ENCODE measurements at regions not wholly inside any gene's neighbourhood (a gene's known extent, or its start where the extent isn't known, plus 50 kb on each side); places are given as distances from the start of the nearest gene placed in this dataset.

- no peak overlapping the region for H3K4me3 ChIP-seq (replicated peaks; ENCODE audit: low read depth, low read length)
- TF ChIP-seq CTCF (IDR thresholded peaks at IDR 0.05; ENCODE audit: low read depth, low read length, missing control alignments): no peak
These were observed 115.2 kb downstream of the LIPG start for GRCh38 chr18:49677081-49677480.

GRCh38 chr18:49673281-49673680, 111.4 kb downstream of the LIPG start:
- H3K4me3 ChIP-seq (replicated peaks; ENCODE audit: low read depth, low read length): no peak overlapping the region
- no peak for DNase-seq (ENCODE audit: extremely low read depth, low read depth)
- TF ChIP-seq CTCF (IDR thresholded peaks at IDR 0.05; ENCODE audit: low read depth, low read length, missing control alignments): no peak

More at GRCh38 chr18:49677081-49677480, 115.2 kb downstream of the LIPG start:
- DNase-seq (ENCODE audit: extremely low read depth, low read depth): no peak

- no peak for TF ChIP-seq CTCF (IDR thresholded peaks at IDR 0.05; ENCODE audit: low read depth, low read length, missing control alignments)
- no peak for DNase-seq (ENCODE audit: extremely low read depth, low read depth)
- no peak overlapping the region for H3K4me3 ChIP-seq (replicated peaks; ENCODE audit: low read depth, low read length)
These were observed 111.0 kb downstream of the LIPG start for GRCh38 chr18:49672853-49673252.

- no peak for TF ChIP-seq CTCF (IDR thresholded peaks at IDR 0.05; ENCODE audit: low read depth, low read length, missing control alignments)
- DNase-seq (ENCODE audit: extremely low read depth, low read depth): no peak
- H3K4me3 ChIP-seq (replicated peaks; ENCODE audit: low read depth, low read length): no peak overlapping the region
These were observed 107.5 kb downstream of the LIPG start for GRCh38 chr18:49669403-49669802.

GRCh38 chr18:49668574-49669275, 106.9 kb downstream of the LIPG start:
- H3K4me3 ChIP-seq (replicated peaks; ENCODE audit: low read depth, low read length): no peak overlapping the region
- no peak for DNase-seq (ENCODE audit: extremely low read depth, low read depth)
- TF ChIP-seq CTCF (IDR thresholded peaks at IDR 0.05; ENCODE audit: low read depth, low read length, missing control alignments): no peak

- H3K4me3 ChIP-seq (replicated peaks; ENCODE audit: low read depth, low read length): no peak overlapping the region
- no peak for DNase-seq (ENCODE audit: extremely low read depth, low read depth)
- TF ChIP-seq CTCF (IDR thresholded peaks at IDR 0.05; ENCODE audit: low read depth, low read length, missing control alignments): no peak
These were observed 105.6 kb downstream of the LIPG start for GRCh38 chr18:49667462-49667861.

Data from HFF-Myc (cell line).